PC-9 (cell line): ENCODE measurements at regions not wholly inside any gene's neighbourhood (a gene's known extent, or its start where the extent isn't known, plus 50 kb on each side); places are given as distances from the start of the nearest gene placed in this dataset.

Source experiments
- CTCF ChIP-seq: fragments of 200-600 bp; sonication (generic); conservative IDR thresholded peaks from 2 replicates; pipeline ENCODE4 v1.6.1; 2017; ENCODE audit warnings: mixed run types, antibody characterized with exemption, mild to moderate bottlenecking, moderate library complexity
- EZH2 ChIP-seq: fragments of 200-600 bp; sonication (generic); IDR thresholded peaks from 2 replicates; pipeline ENCODE4 v1.8.0; 2017; ENCODE audit warnings: antibody characterized with exemption, low read depth

GRCh38 chr18:53792762-53793161 lies 431.7 kb downstream of the MBD2 start:
- no peak for TF ChIP-seq CTCF
- no peak for TF ChIP-seq EZH2
